ENCODE measurements at regions not wholly inside any gene's neighbourhood (a gene's known extent, or its start where the extent isn't known, plus 50 kb on each side); places are given as distances from the start of the nearest gene placed in this dataset.
"Not testable (repeated sequence)": the region's sequence is repeated elsewhere in the genome, so short reads cannot be mapped to it uniquely, and the experiment has no call there.

DNA sequence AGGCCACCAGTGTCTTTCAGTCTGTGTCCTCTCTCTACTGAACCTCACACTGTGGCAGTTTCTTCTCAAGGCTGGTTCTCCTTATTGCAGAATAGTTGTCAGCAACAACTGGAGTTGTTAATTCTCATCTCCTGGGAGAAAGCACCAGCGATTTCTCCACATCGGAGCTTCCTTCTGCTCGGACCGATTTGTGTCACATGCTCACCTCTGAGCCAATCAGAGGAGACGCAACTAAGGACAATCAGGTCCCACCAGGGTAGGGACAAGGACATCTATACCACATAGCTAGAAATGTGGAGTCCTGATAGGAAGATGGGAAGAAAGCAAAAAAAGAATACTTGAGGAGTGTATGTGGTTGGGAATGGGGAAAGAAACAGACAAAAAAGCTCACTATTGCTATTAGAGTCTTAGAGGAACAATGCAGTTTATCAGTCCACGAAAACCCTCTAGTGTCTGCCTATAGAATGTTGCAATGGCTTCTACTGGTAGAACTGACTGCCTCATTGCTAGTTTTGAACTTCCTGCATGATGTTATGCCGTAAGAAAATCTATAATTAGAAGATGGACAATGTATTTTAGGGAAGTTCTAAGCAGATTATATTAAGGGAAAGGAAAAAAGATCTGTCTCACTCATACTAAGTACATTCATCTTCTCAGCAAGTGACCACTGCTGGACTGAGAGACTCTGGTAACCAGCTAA is 169.7 kb downstream of the CDCA7 start:
- in situ Hi-C loops (cut with MboI; ENCODE audit: low sequenced_read_pairs, unreplicated experiment) = no loop called here
- TF ChIP-seq, protein P1, sequence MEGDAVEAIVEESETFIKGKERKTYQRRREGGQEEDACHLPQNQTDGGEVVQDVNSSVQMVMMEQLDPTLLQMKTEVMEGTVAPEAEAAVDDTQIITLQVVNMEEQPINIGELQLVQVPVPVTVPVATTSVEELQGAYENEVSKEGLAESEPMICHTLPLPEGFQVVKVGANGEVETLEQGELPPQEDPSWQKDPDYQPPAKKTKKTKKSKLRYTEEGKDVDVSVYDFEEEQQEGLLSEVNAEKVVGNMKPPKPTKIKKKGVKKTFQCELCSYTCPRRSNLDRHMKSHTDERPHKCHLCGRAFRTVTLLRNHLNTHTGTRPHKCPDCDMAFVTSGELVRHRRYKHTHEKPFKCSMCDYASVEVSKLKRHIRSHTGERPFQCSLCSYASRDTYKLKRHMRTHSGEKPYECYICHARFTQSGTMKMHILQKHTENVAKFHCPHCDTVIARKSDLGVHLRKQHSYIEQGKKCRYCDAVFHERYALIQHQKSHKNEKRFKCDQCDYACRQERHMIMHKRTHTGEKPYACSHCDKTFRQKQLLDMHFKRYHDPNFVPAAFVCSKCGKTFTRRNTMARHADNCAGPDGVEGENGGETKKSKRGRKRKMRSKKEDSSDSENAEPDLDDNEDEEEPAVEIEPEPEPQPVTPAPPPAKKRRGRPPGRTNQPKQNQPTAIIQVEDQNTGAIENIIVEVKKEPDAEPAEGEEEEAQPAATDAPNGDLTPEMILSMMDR (IDR thresholded peaks at IDR 0.05; ENCODE audit: borderline replicate concordance, control extremely low read depth, extremely low read depth, insufficient read depth, missing control alignments) = no peak
- DNase-seq (ENCODE audit: low spot score) = no peak

DNA sequence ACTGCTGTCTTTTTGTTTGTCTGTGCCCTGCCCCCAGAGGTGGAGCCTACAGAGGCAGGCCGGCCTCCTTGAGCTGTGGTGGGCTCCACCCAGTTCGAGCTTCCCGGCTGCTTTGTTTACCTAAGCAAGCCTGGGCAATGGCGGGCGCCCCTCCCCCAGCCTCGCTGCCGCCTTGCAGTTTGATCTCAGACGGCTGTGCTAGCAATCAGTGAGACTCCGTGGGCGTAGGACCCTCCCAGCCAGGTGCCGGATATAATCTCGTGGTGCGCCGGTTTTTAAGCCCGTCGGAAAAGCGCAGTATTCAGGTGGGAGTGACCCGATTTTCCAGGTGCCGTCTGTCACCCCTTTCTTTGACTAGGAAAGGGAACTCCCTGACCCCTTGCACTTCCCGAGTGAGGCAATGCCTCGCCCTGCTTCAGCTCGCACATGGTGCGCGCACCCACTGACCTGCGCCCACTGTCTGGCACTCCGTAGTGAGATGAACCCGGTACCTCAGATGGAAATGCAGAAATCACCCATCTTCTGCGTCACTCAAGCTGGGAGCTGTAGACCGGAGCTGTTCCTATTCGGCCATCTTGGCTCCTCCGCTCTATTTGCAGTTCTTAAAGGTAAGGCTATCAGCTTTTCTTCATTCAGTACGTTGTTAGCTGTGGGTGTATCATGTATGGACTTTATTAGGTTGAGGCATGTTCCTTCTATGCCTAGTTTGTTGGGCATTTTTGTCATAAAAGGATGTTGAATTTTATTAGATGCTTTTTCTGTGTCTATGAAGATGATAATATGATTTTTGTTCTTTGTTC is 178.3 kb downstream of the CDCA7 start:
- not testable (repeated sequence) for DNase-seq (ENCODE audit: low spot score)

DNA sequence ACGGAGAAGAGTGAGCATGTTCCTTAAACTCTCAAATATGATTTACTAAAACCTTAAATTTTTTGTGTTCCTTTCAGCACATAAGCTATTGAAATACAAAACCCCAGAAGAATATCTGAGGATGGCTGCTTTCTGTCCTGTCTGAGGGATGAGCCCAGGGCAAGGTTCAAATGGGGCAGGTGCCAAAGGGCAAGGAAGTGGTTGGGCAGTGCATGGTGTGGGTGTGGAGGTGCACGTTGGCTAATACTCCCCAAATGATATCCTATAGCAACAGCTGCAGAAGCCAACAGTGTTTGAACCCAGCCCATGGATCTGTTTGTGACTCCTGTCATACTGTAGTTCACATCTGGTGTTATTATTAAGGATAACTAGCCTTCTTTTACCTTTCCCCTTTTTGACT is 183.0 kb downstream of the CDCA7 start:
- no peak for DNase-seq (ENCODE audit: low spot score)
- TF ChIP-seq, protein P1 (IDR thresholded peaks at IDR 0.05; ENCODE audit: borderline replicate concordance, control extremely low read depth, extremely low read depth, insufficient read depth, missing control alignments) = no peak
- in situ Hi-C loops (cut with MboI; ENCODE audit: low sequenced_read_pairs, unreplicated experiment) = no loop called here

More for the DNA sequence above, 178.3 kb downstream of the CDCA7 start:
- in situ Hi-C loops (cut with MboI; ENCODE audit: low sequenced_read_pairs, unreplicated experiment) = not testable (repeated sequence)

DNA sequence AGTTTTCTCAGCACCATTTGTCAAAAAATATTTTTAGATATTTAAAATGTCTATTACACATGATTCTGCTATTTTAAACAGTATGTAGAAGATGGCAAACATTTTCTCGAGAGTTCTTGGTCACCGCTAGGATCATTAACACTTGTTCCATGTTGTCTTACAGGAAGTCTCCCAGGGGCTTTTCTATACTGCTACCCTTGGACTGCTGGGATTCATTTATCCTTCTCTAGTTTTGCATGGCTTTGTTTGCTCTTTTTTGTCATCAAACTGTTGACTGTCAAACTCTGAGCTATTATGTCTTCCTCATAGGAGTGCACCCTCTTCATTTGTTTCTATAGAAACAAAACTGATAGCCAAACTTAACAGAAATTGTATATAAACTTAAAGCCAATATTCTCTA is 184.9 kb downstream of the CDCA7 start:
- TF ChIP-seq, protein P1 (IDR thresholded peaks at IDR 0.05; ENCODE audit: borderline replicate concordance, control extremely low read depth, extremely low read depth, insufficient read depth, missing control alignments) = no peak
- in situ Hi-C loops (cut with MboI; ENCODE audit: low sequenced_read_pairs, unreplicated experiment) = no loop called here
- DNase-seq (ENCODE audit: low spot score) = no peak

DNA sequence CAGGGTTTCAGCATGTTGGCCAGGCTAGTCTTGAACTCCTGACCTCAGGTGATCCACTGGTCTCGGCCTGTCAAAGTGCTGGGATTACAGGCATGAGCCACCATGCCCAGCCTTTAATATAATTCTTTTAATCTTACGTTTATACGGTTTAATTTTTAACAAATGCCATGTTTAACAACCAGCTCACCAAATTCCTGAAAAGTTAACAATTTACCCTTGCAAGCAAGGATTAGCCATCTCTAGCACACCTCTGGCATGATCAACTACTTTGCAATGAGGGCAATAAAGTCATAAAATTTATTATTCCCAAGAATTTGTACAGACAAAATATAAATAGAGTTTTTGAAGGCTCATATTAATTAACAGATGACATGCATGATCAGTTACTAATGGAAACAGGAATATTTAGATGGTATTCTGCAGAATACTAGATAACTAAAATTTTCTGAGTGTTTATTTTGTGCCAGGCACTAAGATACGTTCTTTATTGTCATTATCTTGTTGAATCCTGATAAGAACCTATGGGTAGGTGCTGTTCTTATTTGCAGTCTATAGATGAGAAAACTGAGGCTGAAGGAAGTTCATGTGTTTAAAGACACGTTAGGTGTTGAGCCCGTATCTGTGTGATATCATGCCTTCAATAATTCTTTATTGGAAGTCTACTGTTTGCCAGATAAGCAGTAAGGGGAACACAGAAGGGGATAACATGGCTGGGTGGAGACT is 190.1 kb downstream of the CDCA7 start:
- DNase-seq (ENCODE audit: low spot score) = no peak
- TF ChIP-seq, protein P1 (IDR thresholded peaks at IDR 0.05; ENCODE audit: borderline replicate concordance, control extremely low read depth, extremely low read depth, insufficient read depth, missing control alignments) = no peak
- in situ Hi-C loops (cut with MboI; ENCODE audit: low sequenced_read_pairs, unreplicated experiment) = no loop called here

GRCh38 chr2:173545364-173545763 is 190.7 kb downstream of the CDCA7 start:
- no peak for DNase-seq (ENCODE audit: low spot score)
- TF ChIP-seq, protein P1 (IDR thresholded peaks at IDR 0.05; ENCODE audit: borderline replicate concordance, control extremely low read depth, extremely low read depth, insufficient read depth, missing control alignments) = no peak
- in situ Hi-C loops (cut with MboI; ENCODE audit: low sequenced_read_pairs, unreplicated experiment) = no loop called here

Measured in GM13976 (cell line).